Neural progenitor cell (in vitro differentiated cells): ENCODE measurements at regions not wholly inside any gene's neighbourhood (a gene's known extent, or its start where the extent isn't known, plus 50 kb on each side); places are given as distances from the start of the nearest gene placed in this dataset.

ENCODE experiments used
- DNase-seq: peaks from one replicate; pipeline ENCODE4 v3.0.0-alpha.2; 2016; ENCODE audit warnings: low spot score
- H2AFZ ChIP-seq: fragments of 200-600 bp; sonication (generic); replicated peaks from 2 replicates; pipeline ENCODE4 v1.6.1; 2016; ENCODE audit warnings: antibody characterized with exemption
- H3F3A ChIP-seq: fragments of 200-600 bp; sonication (generic); 2 replicates; pipeline ENCODE4 v1.6.1; 2016; ENCODE audit warnings: antibody characterized with exemption, low read depth
- H3K27ac ChIP-seq: fragments of 200-600 bp; sonication (generic); 2 replicates; pipeline ENCODE4 v1.5.1; 2016; ENCODE audit warnings: mild to moderate bottlenecking
- H3K27me3 ChIP-seq: fragments of 200-600 bp; sonication (generic); 2 replicates; pipeline ENCODE4 v1.6.1; 2016; ENCODE audit warnings: mild to moderate bottlenecking, moderate library complexity
- H3K36me3 ChIP-seq: fragments of 200-600 bp; sonication (generic); 2 replicates; pipeline ENCODE4 v1.5.1; 2016
- H3K4me1 ChIP-seq: fragments of 200-600 bp; sonication (generic); 2 replicates; pipeline ENCODE4 v1.6.1; 2016; ENCODE audit warnings: mixed run types
- H3K4me2 ChIP-seq: fragments of 200-600 bp; sonication (generic); 2 replicates; pipeline ENCODE4 v1.6.1; 2016
- H3K4me3 ChIP-seq: fragments of 200-600 bp; sonication (generic); 2 replicates; pipeline ENCODE4 v1.5.1; 2016
- H3K79me2 ChIP-seq: fragments of 200-600 bp; sonication (generic); 2 replicates; pipeline ENCODE4 v1.6.1; 2016; ENCODE audit warnings: low read depth
- H3K9ac ChIP-seq: fragments of 200-600 bp; sonication (generic); 2 replicates; pipeline ENCODE4 v1.6.1; 2016
- H3K9me3 ChIP-seq: fragments of 200-600 bp; sonication (generic); 2 replicates; pipeline ENCODE4 v1.5.1; 2016; ENCODE audit warnings: low read depth
- H4K20me1 ChIP-seq: fragments of 200-600 bp; sonication (generic); 2 replicates; pipeline ENCODE4 v1.6.1; 2016; ENCODE audit warnings: low read depth
- H3K27ac Mint-ChIP-seq: 3 replicates; pipeline ENCODE4 v1.8.0; 2021; ENCODE audit warnings: mixed read lengths
- H3K27me3 Mint-ChIP-seq: 2 replicates; pipeline ENCODE4 v1.8.0; 2022; ENCODE audit warnings: low read depth, mild to moderate bottlenecking, inconsistent platforms, moderate library complexity, mixed read lengths; ENCODE audit not compliant: insufficient read depth
- H3K36me3 Mint-ChIP-seq: 3 replicates; pipeline ENCODE4 v1.8.0; 2021; ENCODE audit warnings: mixed read lengths
- H3K4me1 Mint-ChIP-seq: 3 replicates; pipeline ENCODE4 v1.8.0; 2021; ENCODE audit warnings: mixed read lengths
- H3K4me3 Mint-ChIP-seq: 3 replicates; pipeline ENCODE4 v1.8.0; 2021; ENCODE audit warnings: mild to moderate bottlenecking, moderate library complexity, mixed read lengths
- H3K9me3 Mint-ChIP-seq: 3 replicates; pipeline ENCODE4 v1.8.0; 2020; ENCODE audit warnings: mixed read lengths
- CTCF ChIP-seq: fragments of 200-600 bp; sonication (generic); IDR thresholded peaks from 2 replicates; pipeline ENCODE4 v1.5.1; 2017; ENCODE audit warnings: antibody characterized with exemption, mild to moderate bottlenecking
- EZH2 ChIP-seq: fragments of 200-600 bp; sonication (generic); IDR thresholded peaks from 2 replicates; pipeline ENCODE4 v1.6.1; 2017; ENCODE audit warnings: antibody characterized with exemption, mild to moderate bottlenecking, moderate library complexity
- EZH2phosphoT487 ChIP-seq: fragments of 200-600 bp; sonication (generic); IDR thresholded peaks from 2 replicates; pipeline ENCODE4 v1.6.1; 2017; ENCODE audit warnings: antibody characterized with exemption

- Histone ChIP-seq H3K36me3 (no peaks in the 10 kb centered on the region), H3F3A (no peaks in the 10 kb centered on the region)
- H3K4me3 Mint-ChIP-seq, result no peak overlapping the region
Measured at GRCh38 chr4:131207589-131207988, 1941.5 kb upstream of the PCDH10 start.

GRCh38 chr4:131248314-131248713 is 1900.8 kb upstream of the PCDH10 start:
- no peaks in the 10 kb centered on the region for H3F3A ChIP-seq
- no peaks in the 10 kb centered on the region for H3K36me3 Mint-ChIP-seq
- H3K4me3 Mint-ChIP-seq, result no peak overlapping the region
- no peak for DNase-seq
- no peaks in the 10 kb centered on the region for H3K9me3 ChIP-seq
- no peaks in the 10 kb centered on the region for H4K20me1 ChIP-seq
- no peaks in the 10 kb centered on the region for H3K27me3 ChIP-seq
- no peak overlapping the region for H3K4me3 ChIP-seq
- H3K4me1 ChIP-seq, result no peaks in the 10 kb centered on the region
- no peaks in the 10 kb centered on the region for H3K79me2 ChIP-seq
- no peak overlapping the region for H3K27ac ChIP-seq
- H3K9ac ChIP-seq, result no peak overlapping the region
- TF ChIP-seq EZH2 (no peak), CTCF (no peak), EZH2phosphoT487 (no peak)
- no peak overlapping the region for H2AFZ ChIP-seq
- H3K36me3 ChIP-seq, result no peaks in the 10 kb centered on the region
- H3K9me3 Mint-ChIP-seq, result no peaks in the 10 kb centered on the region
- no peaks in the 10 kb centered on the region for H3K27me3 Mint-ChIP-seq
- H3K4me1 Mint-ChIP-seq, result no peaks in the 10 kb centered on the region
- no peak overlapping the region for H3K27ac Mint-ChIP-seq
- no peak overlapping the region for H3K4me2 ChIP-seq

More at GRCh38 chr4:131207589-131207988, 1941.5 kb upstream of the PCDH10 start:
- Histone ChIP-seq H3K4me3 (no peak overlapping the region), H3K4me2 (no peak overlapping the region), H2AFZ (no peak overlapping the region), H3K27me3 (no peaks in the 10 kb centered on the region), H4K20me1 (no peaks in the 10 kb centered on the region), H3K9ac (no peak overlapping the region), H3K4me1 (no peaks in the 10 kb centered on the region), H3K27ac (no peak overlapping the region), H3K79me2 (no peaks in the 10 kb centered on the region), H3K9me3 (no peaks in the 10 kb centered on the region)
- Mint-ChIP-seq H3K27me3 (peaks cover 4% of the 10 kb centered on the region), H3K4me1 (no peaks in the 10 kb centered on the region), H3K27ac (no peak overlapping the region), H3K36me3 (peaks cover 1% of the 10 kb centered on the region), H3K9me3 (peaks cover 8% of the 10 kb centered on the region)
- no peak for TF ChIP-seq EZH2
- TF ChIP-seq EZH2phosphoT487, result no peak
- no peak for TF ChIP-seq CTCF
- DNase-seq, result no peak

GRCh38 chr4:131251321-131251720 is 1897.8 kb upstream of the PCDH10 start:
- Histone ChIP-seq H3K4me3 (no peak overlapping the region), H3K9me3 (no peaks in the 10 kb centered on the region), H3K27ac (no peak overlapping the region), H3K79me2 (no peaks in the 10 kb centered on the region), H3K4me1 (no peaks in the 10 kb centered on the region), H3K27me3 (no peaks in the 10 kb centered on the region), H3K9ac (no peak overlapping the region), H3K4me2 (no peak overlapping the region), H4K20me1 (no peaks in the 10 kb centered on the region), H3F3A (no peaks in the 10 kb centered on the region), H2AFZ (no peak overlapping the region), H3K36me3 (no peaks in the 10 kb centered on the region)
- H3K36me3 Mint-ChIP-seq, result no peaks in the 10 kb centered on the region
- no peaks in the 10 kb centered on the region for H3K9me3 Mint-ChIP-seq
- H3K27me3 Mint-ChIP-seq, result no peaks in the 10 kb centered on the region
- H3K27ac Mint-ChIP-seq, result no peak overlapping the region
- H3K4me3 Mint-ChIP-seq, result no peak overlapping the region
- TF ChIP-seq EZH2, result no peak
- TF ChIP-seq EZH2phosphoT487, result no peak
- no peak for TF ChIP-seq CTCF
- H3K4me1 Mint-ChIP-seq, result no peaks in the 10 kb centered on the region
- DNase-seq, result no peak
